Panc1 (cell line): ENCODE measurements at regions not wholly inside any gene's neighbourhood (a gene's known extent, or its start where the extent isn't known, plus 50 kb on each side); places are given as distances from the start of the nearest gene placed in this dataset.
"Not testable (repeated sequence)": the region's sequence is repeated elsewhere in the genome, so short reads cannot be mapped to it uniquely, and the experiment has no call there.

Experiments used
- ATAC-seq: fragments of 200-7000 bp; cut with Tn5 transposase; 2 replicates; pipeline ENCODE4 v1.9.1; 2020; ENCODE audit warnings: mild to moderate bottlenecking, moderate library complexity
- BruUV-seq: library from RNA; stranded (reverse); fragments of 400-500 nt; replicated peaks from 2 replicates; lab custom pipeline; 2021; lab: Mats Ljungman, UMichigan
- CTCF ChIA-PET: fragments of 300-600 bp; sonication (Branson Sonifier 250); formaldehyde crosslinking; loops from one replicate; lab custom pipeline; 2022; ENCODE audit warnings: antibody characterized with exemption; lab: Charles Lee
- POLR2A ChIA-PET: fragments of 300-600 bp; sonication (Branson Sonifier 250); formaldehyde crosslinking; loops from one replicate; lab custom pipeline; 2022; ENCODE audit warnings: antibody characterized with exemption; lab: Charles Lee
- DNase-seq: peaks from one replicate; pipeline ENCODE4 v3.0.0-alpha.2; 2010; ENCODE audit warnings: low read depth, low spot score
- H3K27ac ChIP-seq: 2 replicates; pipeline ENCODE4 v1.5.1; 2011; ENCODE audit warnings: mild to moderate bottlenecking, low read length, inconsistent platforms
- H3K27me3 ChIP-seq: fragments of 200-500 bp; sonication (Bioruptor generic); 2 replicates; pipeline ENCODE4 v1.6.0; 2014; ENCODE audit warnings: low read length, inconsistent platforms; ENCODE audit not compliant: control insufficient read depth, insufficient read depth
- H3K36me3 ChIP-seq: fragments of 200-500 bp; sonication (Bioruptor generic); 2 replicates; pipeline ENCODE4 v1.5.1; 2014; ENCODE audit warnings: inconsistent platforms, mild to moderate bottlenecking, low read length, moderate library complexity; ENCODE audit not compliant: control insufficient read depth, insufficient read depth
- H3K4me1 ChIP-seq: 2 replicates; pipeline ENCODE4 v1.5.1; 2011; ENCODE audit warnings: inconsistent platforms, mild to moderate bottlenecking, low read length, moderate library complexity; ENCODE audit not compliant: control insufficient read depth, insufficient read depth
- H3K4me3 ChIP-seq, 2 experiments: 2 replicates each; pipeline ENCODE4 v1.5.1; 2011 to 2012; ENCODE audit warnings: low read depth in 2 of 2, low read length in 2 of 2, mild to moderate bottlenecking in 2 of 2, inconsistent platforms in 1 of 2, moderate library complexity in 1 of 2
- H3K9me3 ChIP-seq: fragments of 200-500 bp; sonication (Bioruptor generic); 2 replicates; pipeline ENCODE4 v1.5.1; 2014; ENCODE audit warnings: low read depth, mild to moderate bottlenecking, inconsistent platforms, low read length, moderate library complexity; ENCODE audit not compliant: control insufficient read depth, insufficient read depth
- POLR2AphosphoS5 ChIP-seq: IDR thresholded peaks from 2 replicates; pipeline ENCODE4 v1.6.1; 2012; ENCODE audit warnings: mild to moderate bottlenecking, low read depth, low read length, moderate library complexity
- SIN3A ChIP-seq: IDR thresholded peaks from 2 replicates; pipeline ENCODE4 v1.6.1; 2012; ENCODE audit warnings: low read depth, mild to moderate bottlenecking, low read length, moderate library complexity, borderline replicate concordance; ENCODE audit not compliant: insufficient read depth
- TCF7L2 ChIP-seq: IDR thresholded peaks from 2 replicates; pipeline ENCODE4 v1.6.1; 2011; ENCODE audit warnings: mild to moderate bottlenecking, low read depth, low read length, inconsistent platforms
- in situ Hi-C: cut with HindIII; loops from 2 replicates; pipeline ENCODE4 v1.10.0; 2016; ENCODE audit warnings: low sequenced_read_pairs, low pct_unique_long_range_greater_than_20kb
- intact Hi-C: fragments of 100-400 bp; cut with micrococcal nuclease; formaldehyde crosslinking; loops from one replicate; pipeline ENCODE4 v1.10.0; 2022; ENCODE audit not compliant: unreplicated experiment
- TF ChIP-seq, protein P1 (sequence below), 2 experiments: IDR thresholded peaks; 2 replicates each; pipeline ENCODE4 v1.6.1; 2011 to 2012; ENCODE audit warnings: low read depth in 2 of 2, control low read depth in 1 of 2, low read length in 1 of 2, mild to moderate bottlenecking in 1 of 2, moderate library complexity in 1 of 2; ENCODE audit not compliant: insufficient read depth in 1 of 2
- TF ChIP-seq, protein P2 (sequence below): fragments of 450-650 bp; IDR thresholded peaks from 2 replicates; pipeline ENCODE4 v1.5.1; 2017; ENCODE audit warnings: mild to moderate bottlenecking

DNA sequence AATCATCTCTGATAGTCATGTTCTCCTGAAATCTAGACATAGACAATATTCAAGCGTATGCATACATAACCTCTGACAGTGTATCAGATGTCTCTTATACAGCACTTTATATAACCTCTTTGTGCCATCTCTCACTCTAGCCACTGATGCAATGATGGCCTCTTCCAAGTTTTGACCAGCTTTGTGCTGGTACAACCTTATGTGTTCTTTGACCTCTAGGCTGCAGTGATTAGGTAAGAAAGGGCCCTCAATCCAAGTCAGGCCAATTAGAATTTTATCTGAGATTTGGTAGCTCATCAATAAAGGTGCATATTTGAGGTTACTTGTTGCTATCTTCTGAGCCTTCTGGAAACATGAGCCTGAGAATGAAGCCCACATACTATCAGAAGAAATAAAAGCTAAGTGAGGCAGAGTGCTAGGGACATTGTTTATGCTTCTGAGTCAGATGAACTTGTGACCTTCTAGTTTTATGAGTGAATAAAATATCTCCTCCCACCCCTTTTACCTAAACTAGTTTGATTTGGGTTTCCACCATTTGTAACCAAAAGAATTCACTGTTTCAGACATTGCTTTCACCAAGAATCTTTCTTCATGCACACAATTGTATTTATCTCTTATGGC, 283.2 kb upstream of the SUCLG2 start:
- no peak for DNase-seq
- no TSS peak for BruUV-seq

DNA sequence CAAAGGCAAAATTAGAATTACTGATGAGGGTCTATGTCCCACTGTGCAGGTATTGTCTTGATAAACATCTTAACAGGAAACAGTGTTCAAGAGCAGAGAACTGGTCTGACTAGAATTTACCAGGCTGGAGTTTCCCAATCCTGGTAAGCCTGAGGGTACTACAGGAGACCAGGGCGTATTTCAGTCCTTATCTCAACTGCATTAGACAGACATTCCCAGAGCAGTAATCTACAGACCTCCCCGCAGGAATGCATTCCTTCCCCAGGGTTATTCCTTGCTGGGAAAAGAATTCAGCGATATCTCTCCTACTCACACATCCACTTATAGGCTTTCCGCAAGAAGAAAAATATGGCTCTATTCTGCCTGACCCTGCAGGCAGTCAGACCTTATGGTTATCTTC, 276.0 kb upstream of the SUCLG2 start:
- ATAC-seq, H3K9me3 ChIP-seq, in situ Hi-C loops, H3K27me3 ChIP-seq, CTCF ChIA-PET, intact Hi-C loops, BruUV-seq, H3K4me3 ChIP-seq, POLR2A ChIA-PET, DNase-seq, H3K4me1 ChIP-seq, H3K27ac ChIP-seq, H3K36me3 ChIP-seq: not testable (repeated sequence)

More for the DNA sequence above, 283.2 kb upstream of the SUCLG2 start:
- Histone ChIP-seq H3K4me1 (no peaks in the 10 kb centered on the region), H3K4me3 (no peak overlapping the region), H3K9me3 (peaks cover 4% of the 10 kb centered on the region; the same call in 1 of the 2 replicates), H3K27ac (no peak overlapping the region), H3K36me3 (no peaks in the 10 kb centered on the region), H3K27me3 (no peaks in the 10 kb centered on the region)
- POLR2A ChIA-PET = no interaction called here
- CTCF ChIA-PET = no interaction called here
- ATAC-seq = no peak
- intact Hi-C loops = no loop called here
- in situ Hi-C loops = no loop called here
- TF ChIP-seq, protein P1, sequence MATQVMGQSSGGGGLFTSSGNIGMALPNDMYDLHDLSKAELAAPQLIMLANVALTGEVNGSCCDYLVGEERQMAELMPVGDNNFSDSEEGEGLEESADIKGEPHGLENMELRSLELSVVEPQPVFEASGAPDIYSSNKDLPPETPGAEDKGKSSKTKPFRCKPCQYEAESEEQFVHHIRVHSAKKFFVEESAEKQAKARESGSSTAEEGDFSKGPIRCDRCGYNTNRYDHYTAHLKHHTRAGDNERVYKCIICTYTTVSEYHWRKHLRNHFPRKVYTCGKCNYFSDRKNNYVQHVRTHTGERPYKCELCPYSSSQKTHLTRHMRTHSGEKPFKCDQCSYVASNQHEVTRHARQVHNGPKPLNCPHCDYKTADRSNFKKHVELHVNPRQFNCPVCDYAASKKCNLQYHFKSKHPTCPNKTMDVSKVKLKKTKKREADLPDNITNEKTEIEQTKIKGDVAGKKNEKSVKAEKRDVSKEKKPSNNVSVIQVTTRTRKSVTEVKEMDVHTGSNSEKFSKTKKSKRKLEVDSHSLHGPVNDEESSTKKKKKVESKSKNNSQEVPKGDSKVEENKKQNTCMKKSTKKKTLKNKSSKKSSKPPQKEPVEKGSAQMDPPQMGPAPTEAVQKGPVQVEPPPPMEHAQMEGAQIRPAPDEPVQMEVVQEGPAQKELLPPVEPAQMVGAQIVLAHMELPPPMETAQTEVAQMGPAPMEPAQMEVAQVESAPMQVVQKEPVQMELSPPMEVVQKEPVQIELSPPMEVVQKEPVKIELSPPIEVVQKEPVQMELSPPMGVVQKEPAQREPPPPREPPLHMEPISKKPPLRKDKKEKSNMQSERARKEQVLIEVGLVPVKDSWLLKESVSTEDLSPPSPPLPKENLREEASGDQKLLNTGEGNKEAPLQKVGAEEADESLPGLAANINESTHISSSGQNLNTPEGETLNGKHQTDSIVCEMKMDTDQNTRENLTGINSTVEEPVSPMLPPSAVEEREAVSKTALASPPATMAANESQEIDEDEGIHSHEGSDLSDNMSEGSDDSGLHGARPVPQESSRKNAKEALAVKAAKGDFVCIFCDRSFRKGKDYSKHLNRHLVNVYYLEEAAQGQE (IDR thresholded peaks at IDR 0.05; ENCODE audit: insufficient read depth in 1 of 2, low read depth in 2 of 2, low read length in 1 of 2) = no peak
- TF ChIP-seq POLR2AphosphoS5 = no peak
- TF ChIP-seq, protein P2, sequence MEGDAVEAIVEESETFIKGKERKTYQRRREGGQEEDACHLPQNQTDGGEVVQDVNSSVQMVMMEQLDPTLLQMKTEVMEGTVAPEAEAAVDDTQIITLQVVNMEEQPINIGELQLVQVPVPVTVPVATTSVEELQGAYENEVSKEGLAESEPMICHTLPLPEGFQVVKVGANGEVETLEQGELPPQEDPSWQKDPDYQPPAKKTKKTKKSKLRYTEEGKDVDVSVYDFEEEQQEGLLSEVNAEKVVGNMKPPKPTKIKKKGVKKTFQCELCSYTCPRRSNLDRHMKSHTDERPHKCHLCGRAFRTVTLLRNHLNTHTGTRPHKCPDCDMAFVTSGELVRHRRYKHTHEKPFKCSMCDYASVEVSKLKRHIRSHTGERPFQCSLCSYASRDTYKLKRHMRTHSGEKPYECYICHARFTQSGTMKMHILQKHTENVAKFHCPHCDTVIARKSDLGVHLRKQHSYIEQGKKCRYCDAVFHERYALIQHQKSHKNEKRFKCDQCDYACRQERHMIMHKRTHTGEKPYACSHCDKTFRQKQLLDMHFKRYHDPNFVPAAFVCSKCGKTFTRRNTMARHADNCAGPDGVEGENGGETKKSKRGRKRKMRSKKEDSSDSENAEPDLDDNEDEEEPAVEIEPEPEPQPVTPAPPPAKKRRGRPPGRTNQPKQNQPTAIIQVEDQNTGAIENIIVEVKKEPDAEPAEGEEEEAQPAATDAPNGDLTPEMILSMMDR = no peak
- no peak for TF ChIP-seq SIN3A
- TF ChIP-seq TCF7L2 = no peak

GRCh38 chr3:67923796-67924195, 269.4 kb upstream of the SUCLG2 start:
- POLR2A ChIA-PET = no interaction called here
- intact Hi-C loops = no loop called here
- Histone ChIP-seq H3K27ac (no peak overlapping the region), H3K4me1 (no peaks in the 10 kb centered on the region), H3K9me3 (no peaks in the 10 kb centered on the region), H3K36me3 (no peaks in the 10 kb centered on the region), H3K4me3 (no peak overlapping the region), H3K27me3 (no peaks in the 10 kb centered on the region)
- no TSS peak for BruUV-seq
- TF ChIP-seq, protein P1 (IDR thresholded peaks at IDR 0.05; ENCODE audit: insufficient read depth in 1 of 2, low read depth in 2 of 2, low read length in 1 of 2) = no peak
- no peak for TF ChIP-seq POLR2AphosphoS5
- TF ChIP-seq, protein P2 = no peak
- TF ChIP-seq SIN3A = no peak
- no peak for TF ChIP-seq TCF7L2
- in situ Hi-C loops = no loop called here
- CTCF ChIA-PET = no interaction called here
- ATAC-seq (no peak), DNase-seq (no peak)
